Colonic mucosa (tissue), 4 donors: ENCODE measurements at regions not wholly inside any gene's neighbourhood (a gene's known extent, or its start where the extent isn't known, plus 50 kb on each side); places are given as distances from the start of the nearest gene placed in this dataset.
"Not testable (repeated sequence)": the region's sequence is repeated elsewhere in the genome, so short reads cannot be mapped to it uniquely, and the experiment has no call there.

Source experiments
- DNase-seq: peaks from one replicate; pipeline ENCODE4 v3.0.0-alpha.2; 2020
- H3K27ac ChIP-seq: fragments of 200-600 bp; one replicate; pipeline ENCODE4 v1.8.0; 2021
- H3K27me3 ChIP-seq: fragments of 200-600 bp; one replicate; pipeline ENCODE4 v1.8.0; 2021
- H3K36me3 ChIP-seq: fragments of 200-600 bp; one replicate; pipeline ENCODE4 v1.8.0; 2021
- H3K4me1 ChIP-seq: fragments of 200-600 bp; one replicate; pipeline ENCODE4 v1.8.0; 2021; ENCODE audit warnings: mild to moderate bottlenecking
- H3K4me3 ChIP-seq: fragments of 200-600 bp; one replicate; pipeline ENCODE4 v1.8.0; 2021
- H3K9ac ChIP-seq, 2 donors: one replicate each; pipeline ENCODE4 v1.7.0; 2013; ENCODE audit warnings: control low read depth in 2 of 2, low read depth in 2 of 2, low read length in 2 of 2
- H3K9me3 ChIP-seq: fragments of 200-600 bp; one replicate; pipeline ENCODE4 v1.8.0; 2021
- CTCF ChIP-seq: fragments of 200-600 bp; IDR thresholded peaks from one replicate; pipeline ENCODE4 v1.8.0; 2022; ENCODE audit warnings: antibody characterized with exemption, mild to moderate bottlenecking
- intact Hi-C: fragments of 100-400 bp; cut with DNase I; formaldehyde crosslinking; loops from one replicate; pipeline ENCODE4 v1.14.1; 2022
- donor health status: healthy.
- donor health status: DM: no; HTN: no; CAD: no.
- donor health status: DM: no; HTN: no; CAD: no.

GRCh38 chr10:114719311-114719710 is 61.2 kb upstream of the ABLIM1 start:
- no peak overlapping the region for H3K9ac ChIP-seq
- intact Hi-C loops = loop anchor here (10.0 kb wide), 1 partner anchor 45 kb away; no protein-coding TSS in a partner anchor

DNA sequence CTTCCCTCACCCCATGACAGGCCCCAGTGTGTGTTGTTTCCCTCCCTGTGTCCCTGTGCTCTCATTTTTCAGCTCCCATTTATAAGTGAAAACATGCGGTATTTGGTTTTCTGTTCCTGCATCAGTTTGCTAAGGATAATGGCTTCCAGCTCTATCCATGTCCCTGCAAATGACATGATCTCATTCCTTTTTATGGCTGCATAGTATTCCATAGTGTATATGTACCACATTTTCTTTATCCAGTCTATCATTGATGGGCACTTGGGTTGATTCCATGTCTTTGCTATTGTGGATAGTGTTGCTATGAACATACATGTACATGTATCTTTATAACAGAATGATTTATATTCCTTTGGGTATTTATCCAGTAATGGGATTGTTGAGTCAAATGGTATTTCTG is 61.9 kb upstream of the ABLIM1 start:
- intact Hi-C loops, H3K4me1 ChIP-seq, H3K9ac ChIP-seq, DNase-seq, H3K9me3 ChIP-seq, H3K36me3 ChIP-seq, H3K4me3 ChIP-seq, H3K27ac ChIP-seq, H3K27me3 ChIP-seq: not testable (repeated sequence)

More at GRCh38 chr10:114719311-114719710, 61.2 kb upstream of the ABLIM1 start:
- Histone ChIP-seq H3K27ac (no peak overlapping the region), H3K9me3 (no peaks in the 10 kb centered on the region), H3K4me1 (no peaks in the 10 kb centered on the region), H3K4me3 (no peak overlapping the region), H3K27me3 (no peaks in the 10 kb centered on the region), H3K36me3 (no peaks in the 10 kb centered on the region)
- DNase-seq = peak; percentile 61
- TF ChIP-seq CTCF = no peak

- DNase-seq = no peak
- H3K27ac ChIP-seq = no peak overlapping the region
- no peaks in the 10 kb centered on the region for H3K9me3 ChIP-seq
- H3K27me3 ChIP-seq = no peaks in the 10 kb centered on the region
- no peak overlapping the region for H3K4me3 ChIP-seq
- TF ChIP-seq CTCF = no peak
- H3K4me1 ChIP-seq = no peaks in the 10 kb centered on the region
- no peaks in the 10 kb centered on the region for H3K36me3 ChIP-seq
- intact Hi-C loops = no loop called here
- no peak overlapping the region for H3K9ac ChIP-seq
These were observed 62.7 kb upstream of the ABLIM1 start for GRCh38 chr10:114720685-114721278.

DNA sequence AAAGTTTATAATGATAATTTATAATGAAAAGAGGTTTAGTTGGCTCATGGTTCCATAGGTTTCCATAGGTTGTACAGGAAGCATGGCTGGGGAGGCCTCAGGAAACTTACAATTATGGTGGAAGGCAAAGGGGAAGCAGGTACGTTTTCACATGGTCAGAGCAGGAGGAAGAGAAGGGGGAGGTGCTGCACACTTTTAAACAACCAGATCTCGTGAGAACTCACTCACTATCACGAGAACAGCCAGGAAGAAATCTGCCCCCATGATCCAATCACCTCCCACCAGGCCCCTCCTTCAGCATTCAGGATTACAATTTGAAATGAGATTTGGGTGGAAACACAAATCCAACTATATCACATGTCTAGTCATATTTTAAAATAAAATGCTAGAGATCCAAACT is 64.1 kb upstream of the ABLIM1 start:
- intact Hi-C loops, H3K27me3 ChIP-seq, H3K4me1 ChIP-seq, H3K4me3 ChIP-seq, H3K27ac ChIP-seq, DNase-seq, H3K9me3 ChIP-seq, H3K9ac ChIP-seq, H3K36me3 ChIP-seq: not testable (repeated sequence)

GRCh38 chr10:114723361-114723760 is 65.3 kb upstream of the ABLIM1 start:
- DNase-seq = no peak
- H3K4me1 ChIP-seq = no peaks in the 10 kb centered on the region
- intact Hi-C loops = no loop called here

GRCh38 chr10:114723991-114724715 is 66.1 kb upstream of the ABLIM1 start:
- H3K27ac ChIP-seq = no peak overlapping the region
- DNase-seq = no peak
- no peak overlapping the region for H3K9ac ChIP-seq
- H3K9me3 ChIP-seq = no peaks in the 10 kb centered on the region
- H3K27me3 ChIP-seq = no peaks in the 10 kb centered on the region
- no peaks in the 10 kb centered on the region for H3K36me3 ChIP-seq
- no peak for TF ChIP-seq CTCF
- no peak overlapping the region for H3K4me3 ChIP-seq
- no peaks in the 10 kb centered on the region for H3K4me1 ChIP-seq
- intact Hi-C loops = no loop called here

More at GRCh38 chr10:114723361-114723760, 65.3 kb upstream of the ABLIM1 start:
- Histone ChIP-seq H3K27me3 (no peaks in the 10 kb centered on the region), H3K9ac (no peak overlapping the region), H3K36me3 (no peaks in the 10 kb centered on the region), H3K9me3 (no peaks in the 10 kb centered on the region), H3K4me3 (no peak overlapping the region), H3K27ac (no peak overlapping the region)
- TF ChIP-seq CTCF = no peak
